HEK293T (cell line): ENCODE measurements at regions not wholly inside any gene's neighbourhood (a gene's known extent, or its start where the extent isn't known, plus 50 kb on each side); places are given as distances from the start of the nearest gene placed in this dataset.
"Not testable (repeated sequence)": the region's sequence is repeated elsewhere in the genome, so short reads cannot be mapped to it uniquely, and the experiment has no call there.

Source experiments
- CTCF ChIA-PET: fragments of 350-600 bp; formaldehyde crosslinking; extraction: SDS; loops from one replicate; lab custom pipeline; 2021; ENCODE audit warnings: antibody characterized with exemption, inconsistent platforms; lab: Yijun Ruan, JAX
- POLR2A ChIA-PET: fragments of 350-600 bp; formaldehyde crosslinking; extraction: SDS; loops from one replicate; lab custom pipeline; 2020; ENCODE audit warnings: antibody characterized with exemption, inconsistent platforms; lab: Yijun Ruan, JAX
- DNase-seq: peaks from one replicate; pipeline ENCODE4 v3.0.0; 2012; ENCODE audit warnings: mixed read lengths; ENCODE audit errors: extremely low spot score
- ARNT ChIP-seq: fragments of 450-650 bp; IDR thresholded peaks from 2 replicates; pipeline ENCODE4 v1.6.1; 2017; ENCODE audit warnings: mild to moderate bottlenecking
- BHLHE40 ChIP-seq: fragments of 450-650 bp; IDR thresholded peaks from 2 replicates; pipeline ENCODE4 v1.6.1; 2016; ENCODE audit warnings: mild to moderate bottlenecking, moderate library complexity, borderline replicate concordance
- CTBP1 ChIP-seq: fragments of 450-650 bp; IDR thresholded peaks from 2 replicates; pipeline ENCODE4 v1.6.1; 2016; ENCODE audit warnings: borderline replicate concordance
- ELF4 ChIP-seq: fragments of 450-650 bp; IDR thresholded peaks from 2 replicates; pipeline ENCODE4 v1.6.1; 2017; ENCODE audit warnings: antibody characterized with exemption
- FOXA1 ChIP-seq: fragments of 450-650 bp; IDR thresholded peaks from 2 replicates; pipeline ENCODE4 v1.6.1; 2016; ENCODE audit warnings: mild to moderate bottlenecking
- FOXK2 ChIP-seq: fragments of 450-650 bp; IDR thresholded peaks from 2 replicates; pipeline ENCODE4 v1.6.1; 2016; ENCODE audit warnings: mild to moderate bottlenecking
- FOXM1 ChIP-seq: fragments of 450-650 bp; IDR thresholded peaks from 2 replicates; pipeline ENCODE4 v1.6.1; 2017; ENCODE audit warnings: mild to moderate bottlenecking, borderline replicate concordance
- HDGF ChIP-seq: fragments of 450-650 bp; IDR thresholded peaks from 2 replicates; pipeline ENCODE4 v1.6.1; 2017; ENCODE audit warnings: antibody characterized with exemption, borderline replicate concordance
- L3MBTL2 ChIP-seq: fragments of 450-650 bp; conservative IDR thresholded peaks from 2 replicates; pipeline ENCODE4 v1.6.1; 2016; ENCODE audit warnings: mild to moderate bottlenecking
- LEF1 ChIP-seq: fragments of 450-650 bp; IDR thresholded peaks from 2 replicates; pipeline ENCODE4 v1.6.1; 2017; ENCODE audit warnings: mild to moderate bottlenecking, borderline replicate concordance
- NFRKB ChIP-seq: fragments of 450-650 bp; IDR thresholded peaks from 2 replicates; pipeline ENCODE4 v1.6.1; 2016; ENCODE audit warnings: mild to moderate bottlenecking, moderate library complexity
- SP1 ChIP-seq: fragments of 450-650 bp; IDR thresholded peaks from 2 replicates; pipeline ENCODE4 v1.6.1; 2017
- SUZ12 ChIP-seq: fragments of 450-650 bp; IDR thresholded peaks from 2 replicates; pipeline ENCODE4 v1.6.1; 2016; ENCODE audit warnings: mild to moderate bottlenecking
- TARDBP ChIP-seq: fragments of 450-650 bp; IDR thresholded peaks from 2 replicates; pipeline ENCODE4 v1.6.1; 2016
- ZNF384 ChIP-seq: fragments of 450-650 bp; IDR thresholded peaks from 2 replicates; pipeline ENCODE4 v1.6.1; 2016
- TF ChIP-seq, protein P1 (sequence below): fragments of 450-650 bp; IDR thresholded peaks from 2 replicates; pipeline ENCODE4 v1.6.1; 2016

DNA sequence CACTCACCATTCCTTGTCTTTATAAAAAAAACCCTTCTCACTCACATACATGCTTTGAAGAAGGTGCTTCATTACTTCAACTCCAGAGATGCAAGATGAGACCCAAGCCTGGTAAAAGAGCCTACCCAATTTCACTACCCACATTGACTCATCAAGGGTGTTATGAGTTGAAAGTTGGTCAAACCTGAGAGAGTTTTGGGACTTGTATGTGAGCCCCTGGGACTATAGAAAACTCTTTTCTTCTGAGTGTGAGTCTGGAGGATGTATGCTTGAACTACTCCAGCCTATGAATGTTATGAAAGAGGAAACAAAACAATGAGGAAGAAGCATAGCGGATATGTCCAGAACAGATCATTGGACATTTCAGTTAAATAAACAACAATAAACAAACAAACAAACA is 106.5 kb upstream of the SATB1 start:
- no peak for DNase-seq
- no peak for TF ChIP-seq FOXK2
- no peak for TF ChIP-seq ARNT
- TF ChIP-seq HDGF: no peak
- TF ChIP-seq ELF4: no peak
- TF ChIP-seq, protein P1, sequence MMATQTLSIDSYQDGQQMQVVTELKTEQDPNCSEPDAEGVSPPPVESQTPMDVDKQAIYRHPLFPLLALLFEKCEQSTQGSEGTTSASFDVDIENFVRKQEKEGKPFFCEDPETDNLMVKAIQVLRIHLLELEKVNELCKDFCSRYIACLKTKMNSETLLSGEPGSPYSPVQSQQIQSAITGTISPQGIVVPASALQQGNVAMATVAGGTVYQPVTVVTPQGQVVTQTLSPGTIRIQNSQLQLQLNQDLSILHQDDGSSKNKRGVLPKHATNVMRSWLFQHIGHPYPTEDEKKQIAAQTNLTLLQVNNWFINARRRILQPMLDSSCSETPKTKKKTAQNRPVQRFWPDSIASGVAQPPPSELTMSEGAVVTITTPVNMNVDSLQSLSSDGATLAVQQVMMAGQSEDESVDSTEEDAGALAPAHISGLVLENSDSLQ: no peak
- TF ChIP-seq ZNF384: no peak
- TF ChIP-seq BHLHE40: no peak
- TF ChIP-seq FOXA1: no peak
- no peak for TF ChIP-seq FOXM1
- TF ChIP-seq SP1: no peak
- no peak for TF ChIP-seq L3MBTL2
- no peak for TF ChIP-seq LEF1
- no peak for TF ChIP-seq SUZ12
- TF ChIP-seq TARDBP: no peak
- TF ChIP-seq CTBP1: no peak
- no peak for TF ChIP-seq NFRKB
- ChIA-PET CTCF (no interaction called here), POLR2A (no interaction called here)

DNA sequence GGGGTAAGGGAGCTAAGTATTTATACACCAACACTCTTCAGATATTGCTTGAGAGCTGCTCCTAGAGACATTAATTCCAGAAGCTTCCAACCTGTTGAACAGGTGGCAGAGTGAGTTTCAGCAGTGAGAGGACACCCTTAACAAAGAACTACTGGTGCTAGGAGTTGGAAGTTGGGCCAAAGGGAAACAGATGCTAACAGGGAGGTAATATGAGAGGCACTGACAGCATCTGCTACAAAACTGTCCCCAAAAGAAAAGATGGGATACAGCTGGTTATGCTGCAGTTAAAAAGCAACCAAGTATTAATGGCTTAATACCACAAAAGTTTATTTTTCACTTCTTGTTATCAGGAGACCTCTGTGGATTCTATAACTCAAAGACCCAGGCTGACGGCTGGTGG is 104.5 kb upstream of the SATB1 start:
- ChIA-PET CTCF (no interaction called here), POLR2A (no interaction called here)
- no peak for DNase-seq
- TF ChIP-seq SUZ12 (no peak), TARDBP (no peak), LEF1 (no peak), SP1 (no peak), L3MBTL2 (no peak), HDGF (no peak), NFRKB (no peak), ELF4 (no peak), ARNT (no peak), BHLHE40 (no peak), FOXM1 (no peak), ZNF384 (no peak), FOXK2 (no peak), CTBP1 (no peak), FOXA1 (no peak)
- TF ChIP-seq, protein P1: no peak

DNA sequence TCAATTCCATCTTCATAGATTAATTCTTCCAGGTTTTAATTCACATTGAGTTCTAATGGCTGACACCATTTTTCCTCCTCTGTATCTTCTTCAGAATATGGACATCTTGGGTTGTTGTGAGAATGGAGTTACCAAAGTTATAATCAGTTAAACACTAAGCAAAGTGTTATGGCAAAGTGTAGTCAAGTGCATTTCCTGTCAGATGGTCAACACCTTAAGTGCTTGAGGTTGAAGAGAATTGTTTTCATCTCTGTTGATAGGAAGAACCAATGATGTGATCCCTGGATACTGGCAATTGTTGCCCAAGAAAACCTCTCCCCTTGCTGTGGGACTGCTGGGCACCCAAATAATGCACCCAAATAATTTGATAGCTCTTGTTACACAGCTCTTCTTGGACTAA is 102.6 kb upstream of the SATB1 start:
- ChIA-PET POLR2A (no interaction called here), CTCF (no interaction called here)
- TF ChIP-seq SUZ12 (no peak), ELF4 (no peak), ZNF384 (no peak), FOXK2 (no peak)
- DNase-seq: no peak

DNA sequence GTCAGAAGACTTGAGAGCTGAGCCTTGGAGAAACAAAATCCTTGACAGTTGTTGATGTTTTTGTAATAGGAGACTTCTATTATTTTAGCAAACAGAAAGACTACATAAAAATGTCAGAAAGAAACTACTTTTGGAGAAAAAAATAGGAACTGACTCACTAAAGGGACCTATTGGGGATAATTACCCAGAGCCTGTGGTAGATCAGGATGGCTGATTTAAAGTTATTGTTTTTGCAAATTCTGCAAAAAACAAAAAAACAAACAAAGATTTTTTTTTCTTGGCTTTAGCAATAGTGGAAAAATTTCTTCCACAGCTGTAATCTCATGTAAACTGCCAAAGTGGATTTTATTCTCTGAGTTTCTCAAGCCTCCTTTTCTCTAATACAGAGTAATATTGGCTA is 101.5 kb upstream of the SATB1 start:
- TF ChIP-seq L3MBTL2: no peak
- TF ChIP-seq TARDBP: no peak
- CTCF ChIA-PET: no interaction called here
- POLR2A ChIA-PET: no interaction called here
- no peak for DNase-seq

DNA sequence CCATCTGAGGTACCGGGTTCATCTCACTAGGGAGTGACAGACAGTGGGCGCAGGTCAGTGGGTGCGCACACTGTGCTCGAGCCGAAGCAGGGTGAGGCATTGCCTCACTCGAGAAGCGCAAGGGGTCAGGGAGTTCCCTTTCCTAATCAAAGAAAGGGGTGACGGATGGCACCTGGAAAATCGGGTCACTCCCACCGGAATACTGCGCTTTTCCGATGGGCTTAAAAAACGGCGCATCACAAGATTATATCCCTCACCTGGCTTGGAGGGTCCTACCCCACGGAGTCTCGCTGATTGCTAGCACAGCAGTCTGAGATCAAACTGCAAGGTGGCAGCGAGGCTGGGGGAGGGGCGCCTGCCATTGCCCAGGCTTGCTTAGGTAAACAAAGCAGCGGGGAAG is 91.0 kb upstream of the SATB1 start:
- CTCF ChIA-PET: not testable (repeated sequence)

DNA sequence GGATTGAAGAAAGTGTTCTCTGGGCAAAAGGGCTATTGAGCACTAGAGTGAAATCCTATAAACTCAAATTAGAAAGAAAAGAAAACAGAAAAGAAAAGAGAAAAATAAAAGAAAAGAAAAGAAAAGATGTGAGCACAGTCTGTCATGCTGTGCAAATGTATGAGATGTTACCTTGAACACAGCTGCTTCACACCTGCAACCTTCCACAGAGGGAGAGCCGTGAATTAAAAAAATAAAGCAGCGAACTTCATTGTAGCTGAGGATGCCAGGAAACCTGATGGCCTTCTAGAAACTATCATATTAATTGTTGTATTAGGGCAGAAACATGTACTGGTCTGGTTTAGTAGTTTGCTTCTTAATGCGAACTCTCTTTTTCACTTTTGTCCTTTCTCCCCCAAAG is 88.0 kb upstream of the SATB1 start:
- TF ChIP-seq L3MBTL2 (no peak), FOXM1 (no peak), SUZ12 (no peak), BHLHE40 (no peak), CTBP1 (no peak), ELF4 (no peak), ARNT (no peak), LEF1 (no peak), FOXK2 (no peak), FOXA1 (no peak), ZNF384 (no peak), HDGF (no peak), SP1 (no peak), NFRKB (no peak), TARDBP (no peak)
- TF ChIP-seq, protein P1: no peak
- CTCF ChIA-PET: no interaction called here
- DNase-seq: no peak
- POLR2A ChIA-PET: no interaction called here

More for the DNA sequence above, 91.0 kb upstream of the SATB1 start:
- DNase-seq, POLR2A ChIA-PET: not testable (repeated sequence)
- 0 out of 2 replicates have a peak, but pooled peaks have one; percentile 8 for TF ChIP-seq L3MBTL2

DNA sequence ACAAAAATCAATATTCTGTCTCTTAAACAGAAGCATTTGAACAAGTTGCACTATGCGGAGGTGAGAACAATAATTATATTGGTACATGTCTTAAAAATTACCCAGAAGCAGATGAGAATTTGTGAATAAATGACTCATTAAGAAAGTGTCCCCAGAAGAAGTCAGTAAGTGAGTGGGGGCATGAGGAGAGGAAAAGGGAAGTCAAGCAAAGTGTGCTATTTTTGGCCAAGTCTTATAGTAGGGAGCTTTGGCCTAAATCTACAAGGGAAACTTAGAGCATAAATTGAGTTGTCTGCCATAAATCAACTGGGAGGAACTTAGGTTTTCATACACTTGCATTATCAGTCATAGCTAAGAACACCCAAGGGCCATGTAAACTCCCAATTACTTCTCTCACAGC is 86.9 kb upstream of the SATB1 start:
- DNase-seq: no peak
- ChIA-PET POLR2A (no interaction called here), CTCF (no interaction called here)
- TF ChIP-seq FOXA1: no peak
- TF ChIP-seq ARNT: no peak
- no peak for TF ChIP-seq CTBP1
- TF ChIP-seq SP1: no peak
- no peak for TF ChIP-seq SUZ12
- no peak for TF ChIP-seq FOXK2
- TF ChIP-seq BHLHE40: no peak
- no peak for TF ChIP-seq LEF1
- TF ChIP-seq, protein P1: no peak
- TF ChIP-seq HDGF: no peak
- no peak for TF ChIP-seq L3MBTL2
